Osteocyte (in vitro differentiated cells): ENCODE measurements at regions not wholly inside any gene's neighbourhood (a gene's known extent, or its start where the extent isn't known, plus 50 kb on each side); places are given as distances from the start of the nearest gene placed in this dataset.
"Not testable (repeated sequence)": the region's sequence is repeated elsewhere in the genome, so short reads cannot be mapped to it uniquely, and the experiment has no call there.

ENCODE experiments used
- DNase-seq: peaks from one replicate; pipeline ENCODE4 v3.0.0; 2021; ENCODE audit warnings: mixed read lengths; ENCODE audit not compliant: unreplicated experiment; ENCODE audit errors: extremely low spot score
- H3K27ac Mint-ChIP-seq: one replicate; pipeline ENCODE4 v1.8.0; 2021; ENCODE audit warnings: mild to moderate bottlenecking, mixed read lengths; ENCODE audit not compliant: unreplicated experiment
- H3K27me3 Mint-ChIP-seq: one replicate; pipeline ENCODE4 v1.8.0; 2021; ENCODE audit warnings: mixed read lengths; ENCODE audit not compliant: unreplicated experiment
- H3K36me3 Mint-ChIP-seq: one replicate; pipeline ENCODE4 v1.8.0; 2021; ENCODE audit warnings: mixed read lengths; ENCODE audit not compliant: unreplicated experiment
- H3K4me1 Mint-ChIP-seq: one replicate; pipeline ENCODE4 v1.8.0; 2021; ENCODE audit warnings: mixed read lengths; ENCODE audit not compliant: unreplicated experiment
- H3K4me3 Mint-ChIP-seq: one replicate; pipeline ENCODE4 v1.8.0; 2021; ENCODE audit warnings: mild to moderate bottlenecking, moderate library complexity, mixed read lengths; ENCODE audit not compliant: unreplicated experiment
- H3K9me3 Mint-ChIP-seq: one replicate; pipeline ENCODE4 v1.8.0; 2021; ENCODE audit warnings: mixed read lengths; ENCODE audit not compliant: unreplicated experiment
- CTCF ChIP-seq: fragments of 200-600 bp; sonication (generic); IDR thresholded peaks from 2 replicates; pipeline ENCODE4 v1.5.0; 2021; ENCODE audit warnings: antibody characterized with exemption, mild to moderate bottlenecking, moderate library complexity

GRCh38 chr6:76510489-76510888 is 438.0 kb upstream of the IMPG1 start:
- H3K36me3 Mint-ChIP-seq = no peaks in the 10 kb centered on the region
- no peak for DNase-seq
- no peaks in the 10 kb centered on the region for H3K27me3 Mint-ChIP-seq
- no peaks in the 10 kb centered on the region for H3K4me1 Mint-ChIP-seq
- TF ChIP-seq CTCF = no peak
- H3K27ac Mint-ChIP-seq = no peak overlapping the region
- H3K4me3 Mint-ChIP-seq = no peak overlapping the region
- H3K9me3 Mint-ChIP-seq = no peaks in the 10 kb centered on the region

- no peaks in the 10 kb centered on the region for H3K9me3 Mint-ChIP-seq
- H3K36me3 Mint-ChIP-seq = no peaks in the 10 kb centered on the region
- no peaks in the 10 kb centered on the region for H3K4me1 Mint-ChIP-seq
- no peak for DNase-seq
- H3K4me3 Mint-ChIP-seq = no peak overlapping the region
- H3K27me3 Mint-ChIP-seq = no peaks in the 10 kb centered on the region
- H3K27ac Mint-ChIP-seq = no peak overlapping the region
- TF ChIP-seq CTCF = no peak
Measured at GRCh38 chr6:76509397-76509796, 436.9 kb upstream of the IMPG1 start.

GRCh38 chr6:76506808-76507207 is 434.3 kb upstream of the IMPG1 start:
- Mint-ChIP-seq H3K9me3 (peaks cover 4% of the 10 kb centered on the region), H3K36me3 (no peaks in the 10 kb centered on the region), H3K27me3 (no peaks in the 10 kb centered on the region), H3K27ac (no peak overlapping the region), H3K4me1 (no peaks in the 10 kb centered on the region), H3K4me3 (no peak overlapping the region)
- no peak for TF ChIP-seq CTCF
- DNase-seq = no peak

- Mint-ChIP-seq H3K27ac (no peak overlapping the region), H3K9me3 (peaks cover 27% of the 10 kb centered on the region), H3K36me3 (no peaks in the 10 kb centered on the region), H3K4me1 (no peaks in the 10 kb centered on the region), H3K4me3 (no peak overlapping the region), H3K27me3 (no peaks in the 10 kb centered on the region)
- no peak for TF ChIP-seq CTCF
- no peak for DNase-seq
Measured at GRCh38 chr6:76495909-76496308, 423.4 kb upstream of the IMPG1 start.

- peaks cover 36% of the 10 kb centered on the region for H3K9me3 Mint-ChIP-seq
- not testable (repeated sequence) for H3K36me3 Mint-ChIP-seq, H3K27ac Mint-ChIP-seq, DNase-seq, H3K4me1 Mint-ChIP-seq, H3K4me3 Mint-ChIP-seq, H3K27me3 Mint-ChIP-seq
Measured at GRCh38 chr6:76491376-76491775, 418.9 kb upstream of the IMPG1 start.

- Mint-ChIP-seq H3K36me3 (no peaks in the 10 kb centered on the region), H3K27me3 (no peaks in the 10 kb centered on the region), H3K4me3 (no peak overlapping the region), H3K9me3 (peaks cover 30% of the 10 kb centered on the region), H3K4me1 (no peaks in the 10 kb centered on the region), H3K27ac (no peak overlapping the region)
- no peak for TF ChIP-seq CTCF
- DNase-seq = no peak
Measured at GRCh38 chr6:76490456-76490855, 418.0 kb upstream of the IMPG1 start.
